ENCODE measurements at regions not wholly inside any gene's neighbourhood (a gene's known extent, or its start where the extent isn't known, plus 50 kb on each side); places are given as distances from the start of the nearest gene placed in this dataset.
"Not testable (repeated sequence)": the region's sequence is repeated elsewhere in the genome, so short reads cannot be mapped to it uniquely, and the experiment has no call there.

DNA sequence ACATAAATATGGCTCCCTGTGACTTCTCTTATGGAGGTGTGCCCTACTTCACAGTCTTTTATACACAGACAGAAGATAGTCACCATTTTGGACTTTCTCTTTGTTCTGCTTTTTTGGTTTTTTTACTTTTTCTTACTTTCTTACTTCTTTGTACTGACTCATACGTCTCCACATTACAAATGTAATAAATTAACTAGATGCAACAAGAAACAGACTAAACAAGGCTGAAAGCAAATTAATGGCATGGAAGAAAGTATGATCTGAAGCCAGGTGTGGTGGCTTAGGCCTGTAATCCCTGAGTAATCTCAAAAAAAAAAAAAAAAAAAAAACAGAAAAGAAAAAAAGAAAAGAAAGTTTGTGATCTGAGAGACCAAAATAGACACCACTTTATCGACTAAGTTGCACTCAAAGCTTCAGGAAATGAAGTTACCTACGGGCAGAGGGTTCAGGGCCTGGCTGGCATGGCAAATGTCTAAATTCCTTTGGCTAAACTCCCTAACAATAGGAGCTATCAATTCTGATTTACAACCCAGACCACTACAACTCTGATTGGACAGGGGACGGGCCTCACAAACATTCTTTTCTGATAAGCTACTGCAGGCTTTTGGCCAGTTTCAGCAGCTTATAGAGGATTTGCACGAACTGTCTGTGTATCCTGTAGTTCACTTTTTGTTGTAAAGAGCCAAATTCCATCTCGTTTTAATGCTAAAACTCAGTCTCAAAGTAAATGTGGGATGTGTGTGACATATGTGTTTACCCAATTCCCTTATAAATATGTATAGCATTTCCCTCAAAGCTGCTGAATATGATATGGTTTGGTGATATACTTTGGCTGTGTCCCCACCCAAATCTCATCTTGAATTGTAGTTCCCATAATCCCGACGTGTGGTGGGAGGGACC, 129.1 kb downstream of the SEPTIN14 start:
- CTCF ChIA-PET: interaction anchor here (0.6 to 1.1 kb wide), 3 partner anchors 31 to 340 kb away, joined by 3 to 5 read pairs (median 3); no protein-coding TSS in a partner anchor

DNA sequence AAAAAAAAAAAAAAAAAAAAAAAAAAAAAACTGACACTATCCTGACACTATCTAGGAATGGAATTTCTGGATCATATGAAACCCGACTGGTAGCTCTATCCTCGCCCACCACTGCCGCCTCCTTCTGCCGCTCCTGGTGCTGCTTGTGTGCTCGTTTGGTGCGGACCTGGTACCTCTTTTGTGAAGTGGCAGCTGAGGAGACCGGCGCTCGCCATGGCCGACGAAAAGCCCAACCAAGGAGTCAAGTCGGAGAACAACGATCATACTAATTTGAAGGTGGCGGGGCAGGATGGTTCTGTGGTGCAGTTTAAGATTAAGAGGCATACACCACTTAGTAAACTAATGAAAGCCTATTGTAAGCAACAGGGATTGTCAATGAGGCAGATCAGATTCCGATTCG, 130.6 kb downstream of the SEPTIN14 start:
- no TSS peak for BruUV-seq (replicated peaks)
- TF ChIP-seq, protein P1, sequence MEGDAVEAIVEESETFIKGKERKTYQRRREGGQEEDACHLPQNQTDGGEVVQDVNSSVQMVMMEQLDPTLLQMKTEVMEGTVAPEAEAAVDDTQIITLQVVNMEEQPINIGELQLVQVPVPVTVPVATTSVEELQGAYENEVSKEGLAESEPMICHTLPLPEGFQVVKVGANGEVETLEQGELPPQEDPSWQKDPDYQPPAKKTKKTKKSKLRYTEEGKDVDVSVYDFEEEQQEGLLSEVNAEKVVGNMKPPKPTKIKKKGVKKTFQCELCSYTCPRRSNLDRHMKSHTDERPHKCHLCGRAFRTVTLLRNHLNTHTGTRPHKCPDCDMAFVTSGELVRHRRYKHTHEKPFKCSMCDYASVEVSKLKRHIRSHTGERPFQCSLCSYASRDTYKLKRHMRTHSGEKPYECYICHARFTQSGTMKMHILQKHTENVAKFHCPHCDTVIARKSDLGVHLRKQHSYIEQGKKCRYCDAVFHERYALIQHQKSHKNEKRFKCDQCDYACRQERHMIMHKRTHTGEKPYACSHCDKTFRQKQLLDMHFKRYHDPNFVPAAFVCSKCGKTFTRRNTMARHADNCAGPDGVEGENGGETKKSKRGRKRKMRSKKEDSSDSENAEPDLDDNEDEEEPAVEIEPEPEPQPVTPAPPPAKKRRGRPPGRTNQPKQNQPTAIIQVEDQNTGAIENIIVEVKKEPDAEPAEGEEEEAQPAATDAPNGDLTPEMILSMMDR (IDR thresholded peaks at IDR 0.05; ENCODE audit: unreplicated experiment): no peak
- Mint-ChIP-seq H3K9me3 (ENCODE audit: unreplicated experiment) (no peaks in the 10 kb centered on the region), H3K36me3 (ENCODE audit: insufficient read depth, unreplicated experiment) (no peaks in the 10 kb centered on the region), H3K27ac (ENCODE audit: low read depth, unreplicated experiment) (no peak overlapping the region), H3K4me1 (ENCODE audit: insufficient read depth, unreplicated experiment) (no peaks in the 10 kb centered on the region), H3K4me3 (ENCODE audit: unreplicated experiment) (no peak overlapping the region), H3K27me3 (ENCODE audit: insufficient read depth, unreplicated experiment) (no peaks in the 10 kb centered on the region)
- ChIA-PET CTCF (no interaction called here), POLR2A (no interaction called here)
- DNase-seq (ENCODE audit: unreplicated experiment): no peak
- intact Hi-C loops (cut with micrococcal nuclease): no loop called here

More for the DNA sequence above, 129.1 kb downstream of the SEPTIN14 start:
- no peaks in the 10 kb centered on the region for H3K36me3 Mint-ChIP-seq (ENCODE audit: insufficient read depth, unreplicated experiment)
- H3K9me3 Mint-ChIP-seq (ENCODE audit: unreplicated experiment): no peaks in the 10 kb centered on the region
- H3K4me3 Mint-ChIP-seq (ENCODE audit: unreplicated experiment): no peak overlapping the region
- intact Hi-C loops (cut with micrococcal nuclease): no loop called here
- no peaks in the 10 kb centered on the region for H3K27me3 Mint-ChIP-seq (ENCODE audit: insufficient read depth, unreplicated experiment)
- DNase-seq (ENCODE audit: unreplicated experiment): no peak
- no peak overlapping the region for H3K27ac Mint-ChIP-seq (ENCODE audit: low read depth, unreplicated experiment)
- POLR2A ChIA-PET: no interaction called here
- TF ChIP-seq, protein P1 (IDR thresholded peaks at IDR 0.05; ENCODE audit: unreplicated experiment): no peak
- BruUV-seq (replicated peaks): no TSS peak
- no peaks in the 10 kb centered on the region for H3K4me1 Mint-ChIP-seq (ENCODE audit: insufficient read depth, unreplicated experiment)

DNA sequence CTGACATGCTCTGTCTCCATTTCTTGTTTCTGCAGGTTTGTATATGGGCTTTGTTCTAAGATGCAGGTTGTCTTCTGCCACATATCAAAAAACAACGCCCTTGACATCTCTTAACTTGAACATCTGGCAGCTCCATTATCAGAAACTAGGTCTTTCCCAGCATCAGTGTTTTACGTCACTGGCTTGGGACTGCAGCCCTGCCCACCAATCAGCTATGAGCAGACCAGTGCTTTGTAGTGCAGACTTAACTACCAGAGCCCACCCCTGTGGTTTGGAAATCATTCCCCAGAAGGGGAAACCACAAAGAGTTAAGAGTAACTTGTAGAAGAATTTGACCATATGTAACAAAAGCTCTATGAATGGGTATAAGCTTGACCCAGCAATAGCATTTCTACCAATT, 132.4 kb downstream of the SEPTIN14 start:
- Mint-ChIP-seq H3K36me3 (ENCODE audit: insufficient read depth, unreplicated experiment) (no peaks in the 10 kb centered on the region), H3K27ac (ENCODE audit: low read depth, unreplicated experiment) (no peak overlapping the region), H3K9me3 (ENCODE audit: unreplicated experiment) (no peaks in the 10 kb centered on the region), H3K4me3 (ENCODE audit: unreplicated experiment) (no peak overlapping the region), H3K27me3 (ENCODE audit: insufficient read depth, unreplicated experiment) (no peaks in the 10 kb centered on the region), H3K4me1 (ENCODE audit: insufficient read depth, unreplicated experiment) (no peaks in the 10 kb centered on the region)
- TF ChIP-seq, protein P1 (IDR thresholded peaks at IDR 0.05; ENCODE audit: unreplicated experiment): no peak
- ChIA-PET POLR2A (interaction anchor here (0.6 kb wide), 1 partner anchor 234 kb away, joined by 4 read pairs; no protein-coding TSS in a partner anchor), CTCF (interaction anchor here (0.7 kb wide), 1 partner anchor 509 kb away, joined by 4 read pairs; no protein-coding TSS in a partner anchor)
- intact Hi-C loops (cut with micrococcal nuclease): no loop called here
- DNase-seq (ENCODE audit: unreplicated experiment): no peak
- no TSS peak for BruUV-seq (replicated peaks)

DNA sequence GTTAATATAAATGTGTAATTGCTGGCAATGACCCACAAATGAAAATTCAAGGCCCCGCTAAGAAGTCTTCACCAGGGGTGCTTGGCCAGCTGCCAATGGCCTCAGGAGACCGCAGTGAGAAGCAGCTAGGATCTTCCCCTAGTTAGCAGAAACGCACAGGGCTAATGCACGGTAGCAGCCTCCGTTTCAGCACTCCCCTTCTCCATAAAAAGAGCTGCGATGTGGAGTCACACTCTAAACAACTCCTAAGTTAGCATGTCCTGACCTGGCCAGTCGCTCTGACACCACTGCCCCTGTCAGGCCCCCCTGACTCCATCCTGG, 139.0 kb downstream of the SEPTIN14 start:
- no TSS peak for BruUV-seq (replicated peaks)
- no peaks in the 10 kb centered on the region for H3K9me3 Mint-ChIP-seq (ENCODE audit: unreplicated experiment)
- TF ChIP-seq, protein P1 (IDR thresholded peaks at IDR 0.05; ENCODE audit: unreplicated experiment): no peak
- no peak overlapping the region for H3K27ac Mint-ChIP-seq (ENCODE audit: low read depth, unreplicated experiment)
- H3K4me3 Mint-ChIP-seq (ENCODE audit: unreplicated experiment): no peak overlapping the region
- H3K27me3 Mint-ChIP-seq (ENCODE audit: insufficient read depth, unreplicated experiment): no peaks in the 10 kb centered on the region
- CTCF ChIA-PET: interaction anchor here (0.9 kb wide), 1 partner anchor 82 kb away, joined by 3 read pairs; no protein-coding TSS in a partner anchor
- H3K4me1 Mint-ChIP-seq (ENCODE audit: insufficient read depth, unreplicated experiment): peaks cover 4% of the 10 kb centered on the region
- intact Hi-C loops (cut with micrococcal nuclease): no loop called here
- no peaks in the 10 kb centered on the region for H3K36me3 Mint-ChIP-seq (ENCODE audit: insufficient read depth, unreplicated experiment)
- POLR2A ChIA-PET: no interaction called here
- DNase-seq (ENCODE audit: unreplicated experiment): no peak

DNA sequence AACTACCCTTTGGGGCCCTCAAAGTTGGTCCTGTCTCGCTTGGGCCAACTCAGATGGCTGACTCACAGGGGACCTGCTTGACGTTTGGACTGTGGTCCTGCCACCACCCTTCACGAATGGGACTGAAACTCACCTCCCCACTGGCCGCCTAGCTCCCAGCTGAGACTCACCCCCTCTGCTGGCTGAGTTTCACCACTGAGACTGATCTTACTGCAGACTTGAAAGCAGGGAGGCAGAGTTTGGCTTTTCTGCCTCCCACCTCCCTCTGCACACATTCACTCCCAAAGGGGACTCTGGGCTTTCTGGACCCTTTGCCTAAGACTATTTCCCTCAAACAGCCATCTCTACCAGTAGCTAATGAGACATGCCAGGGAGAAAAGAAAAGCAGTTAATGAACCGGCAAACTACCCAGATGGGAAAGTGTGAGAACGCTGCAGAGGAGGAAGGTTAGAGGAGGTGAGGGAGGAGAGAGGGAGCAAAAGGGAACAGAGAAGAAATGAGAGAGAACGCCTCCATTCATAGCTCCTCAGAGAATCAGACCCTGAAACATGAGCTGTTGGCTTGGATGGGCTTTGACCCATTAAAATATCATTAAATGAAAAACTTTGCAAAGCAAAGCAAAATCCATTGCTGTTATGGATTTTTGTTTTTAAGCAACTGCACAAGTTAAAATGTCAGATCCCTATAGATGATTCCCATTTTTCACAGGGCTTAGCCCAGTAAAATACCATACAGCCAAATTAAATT, 139.5 kb downstream of the SEPTIN14 start:
- H3K27me3 Mint-ChIP-seq (ENCODE audit: insufficient read depth, unreplicated experiment); H3K36me3 Mint-ChIP-seq (ENCODE audit: insufficient read depth, unreplicated experiment); DNase-seq (ENCODE audit: unreplicated experiment); BruUV-seq (replicated peaks); H3K9me3 Mint-ChIP-seq (ENCODE audit: unreplicated experiment); H3K4me1 Mint-ChIP-seq (ENCODE audit: insufficient read depth, unreplicated experiment); H3K27ac Mint-ChIP-seq (ENCODE audit: low read depth, unreplicated experiment); POLR2A ChIA-PET; H3K4me3 Mint-ChIP-seq (ENCODE audit: unreplicated experiment); intact Hi-C loops (cut with micrococcal nuclease): not testable (repeated sequence)
- CTCF ChIA-PET: interaction anchor here (0.9 to 1.1 kb wide), 2 partner anchors 82 to 92 kb away, joined by 3 to 5 read pairs; no protein-coding TSS in a partner anchor

DNA sequence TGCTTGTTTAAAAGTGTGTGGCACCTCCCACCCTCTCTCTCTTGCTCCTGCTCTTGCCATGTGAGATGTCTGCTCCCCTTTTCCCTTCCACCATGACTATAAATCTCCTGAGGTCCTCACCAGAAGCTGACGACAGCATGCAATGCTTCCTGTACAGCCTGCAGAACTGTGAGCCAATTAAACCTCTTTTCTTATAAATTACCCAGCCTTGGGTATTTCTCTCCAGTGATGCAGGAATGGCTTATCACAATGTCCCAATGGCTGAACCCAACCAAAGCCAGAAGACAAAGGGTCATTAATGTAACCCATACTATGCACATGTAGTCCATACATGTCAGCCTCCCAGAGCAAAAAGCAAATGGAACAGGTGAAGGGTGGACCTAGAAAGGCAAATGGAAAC, 141.5 kb downstream of the SEPTIN14 start:
- ChIA-PET CTCF (interaction anchor here (0.5 kb wide), 1 partner anchor 821 kb away, joined by 3 read pairs; no protein-coding TSS in a partner anchor), POLR2A (interaction anchor here (0.6 kb wide), 1 partner anchor 161 kb away, joined by 3 read pairs; no protein-coding TSS in a partner anchor)
- H3K4me3 Mint-ChIP-seq (ENCODE audit: unreplicated experiment); BruUV-seq (replicated peaks); H3K27ac Mint-ChIP-seq (ENCODE audit: low read depth, unreplicated experiment); DNase-seq (ENCODE audit: unreplicated experiment); H3K4me1 Mint-ChIP-seq (ENCODE audit: insufficient read depth, unreplicated experiment); H3K36me3 Mint-ChIP-seq (ENCODE audit: insufficient read depth, unreplicated experiment); H3K27me3 Mint-ChIP-seq (ENCODE audit: insufficient read depth, unreplicated experiment); intact Hi-C loops (cut with micrococcal nuclease); H3K9me3 Mint-ChIP-seq (ENCODE audit: unreplicated experiment): not testable (repeated sequence)

All from MCF 10A (cell line).